ENCODE measurements at regions not wholly inside any gene's neighbourhood (a gene's known extent, or its start where the extent isn't known, plus 50 kb on each side); places are given as distances from the start of the nearest gene placed in this dataset.

DNA sequence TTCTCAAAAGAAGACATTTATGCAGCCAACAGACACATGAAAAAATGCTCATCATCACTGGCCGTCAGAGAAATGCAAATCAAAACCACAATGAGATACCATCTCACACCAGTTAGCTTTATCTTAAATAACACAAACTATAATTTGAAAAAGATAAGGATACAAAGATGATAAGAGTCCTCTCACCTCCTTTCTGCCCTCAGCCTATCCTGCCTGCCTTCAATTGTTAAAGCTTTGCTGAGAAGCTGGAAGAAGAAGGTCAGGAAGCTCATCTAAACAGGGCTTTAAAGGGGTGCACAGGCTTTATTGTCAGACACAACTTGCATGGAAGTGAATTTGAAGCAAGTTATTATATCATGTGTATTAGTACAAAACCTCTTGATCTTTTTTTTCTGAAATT lies 676.3 kb upstream of the GOT2 start:
- ChIA-PET CTCF (no interaction called here), POLR2A (no interaction called here)
- H3K9me3 ChIP-seq: no peaks in the 10 kb centered on the region
- H3K4me2 ChIP-seq: no peak overlapping the region
- 10% methylated on average over 1 of the region's 1 CpG for WGBS (ENCODE audit: low lambda C conversion rate)
- H3K4me3 ChIP-seq (ENCODE audit: low read depth in 2 of 2, low read length in 1 of 2): no peak overlapping the region
- no peaks in the 10 kb centered on the region for H4K20me1 ChIP-seq (ENCODE audit: insufficient read depth)
- no peak overlapping the region for H3K9ac ChIP-seq
- no peaks in the 10 kb centered on the region for H3K36me3 ChIP-seq (replicated peaks in 1 of 2; ENCODE audit: control insufficient read depth in 1 of 2, insufficient read depth in 2 of 2, low read length in 1 of 2)
- no peaks in the 10 kb centered on the region for H3K9me2 ChIP-seq
- H3F3A ChIP-seq (replicated peaks; ENCODE audit: insufficient read depth): no peaks in the 10 kb centered on the region
- no peak overlapping the region for H2AFZ ChIP-seq (ENCODE audit: low read depth)
- DNase-seq: no peak
- H3K27me3 ChIP-seq (ENCODE audit: insufficient read depth): no peaks in the 10 kb centered on the region
- no peak for TF ChIP-seq EP300 (IDR thresholded peaks at IDR 0.05; ENCODE audit: borderline replicate concordance in 1 of 2, low read depth in 1 of 2, low read length in 1 of 2)
- no peak for TF ChIP-seq RFX5 (IDR thresholded peaks at IDR 0.05; ENCODE audit: low read length)
- TF ChIP-seq MXI1 (IDR thresholded peaks at IDR 0.05; ENCODE audit: low read depth, low read length): no peak
- TF ChIP-seq, protein P1, sequence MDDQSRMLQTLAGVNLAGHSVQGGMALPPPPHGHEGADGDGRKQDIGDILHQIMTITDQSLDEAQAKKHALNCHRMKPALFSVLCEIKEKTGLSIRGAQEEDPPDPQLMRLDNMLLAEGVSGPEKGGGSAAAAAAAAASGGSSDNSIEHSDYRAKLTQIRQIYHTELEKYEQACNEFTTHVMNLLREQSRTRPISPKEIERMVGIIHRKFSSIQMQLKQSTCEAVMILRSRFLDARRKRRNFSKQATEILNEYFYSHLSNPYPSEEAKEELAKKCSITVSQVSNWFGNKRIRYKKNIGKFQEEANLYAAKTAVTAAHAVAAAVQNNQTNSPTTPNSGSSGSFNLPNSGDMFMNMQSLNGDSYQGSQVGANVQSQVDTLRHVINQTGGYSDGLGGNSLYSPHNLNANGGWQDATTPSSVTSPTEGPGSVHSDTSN (IDR thresholded peaks at IDR 0.05): no peak
- TF ChIP-seq RXRA (IDR thresholded peaks at IDR 0.05; ENCODE audit: borderline replicate concordance, low read depth): no peak
- TF ChIP-seq NFIC (IDR thresholded peaks at IDR 0.05; ENCODE audit: borderline replicate concordance): no peak
- TF ChIP-seq TEAD4 (IDR thresholded peaks at IDR 0.05; ENCODE audit: borderline replicate concordance, insufficient read depth): no peak
- TF ChIP-seq RAD21 (IDR thresholded peaks at IDR 0.05; ENCODE audit: low read length): no peak
- TF ChIP-seq, protein P2, sequence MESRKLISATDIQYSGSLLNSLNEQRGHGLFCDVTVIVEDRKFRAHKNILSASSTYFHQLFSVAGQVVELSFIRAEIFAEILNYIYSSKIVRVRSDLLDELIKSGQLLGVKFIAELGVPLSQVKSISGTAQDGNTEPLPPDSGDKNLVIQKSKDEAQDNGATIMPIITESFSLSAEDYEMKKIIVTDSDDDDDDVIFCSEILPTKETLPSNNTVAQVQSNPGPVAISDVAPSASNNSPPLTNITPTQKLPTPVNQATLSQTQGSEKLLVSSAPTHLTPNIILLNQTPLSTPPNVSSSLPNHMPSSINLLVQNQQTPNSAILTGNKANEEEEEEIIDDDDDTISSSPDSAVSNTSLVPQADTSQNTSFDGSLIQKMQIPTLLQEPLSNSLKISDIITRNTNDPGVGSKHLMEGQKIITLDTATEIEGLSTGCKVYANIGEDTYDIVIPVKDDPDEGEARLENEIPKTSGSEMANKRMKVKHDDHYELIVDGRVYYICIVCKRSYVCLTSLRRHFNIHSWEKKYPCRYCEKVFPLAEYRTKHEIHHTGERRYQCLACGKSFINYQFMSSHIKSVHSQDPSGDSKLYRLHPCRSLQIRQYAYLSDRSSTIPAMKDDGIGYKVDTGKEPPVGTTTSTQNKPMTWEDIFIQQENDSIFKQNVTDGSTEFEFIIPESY (IDR thresholded peaks at IDR 0.05; ENCODE audit: borderline replicate concordance, low read depth): no peak
- TF ChIP-seq MEF2A (IDR thresholded peaks at IDR 0.05; ENCODE audit: borderline replicate concordance, low read depth): no peak
- no peak for TF ChIP-seq GABPA (IDR thresholded peaks at IDR 0.05; ENCODE audit: low read depth)
- TF ChIP-seq, protein P3, sequence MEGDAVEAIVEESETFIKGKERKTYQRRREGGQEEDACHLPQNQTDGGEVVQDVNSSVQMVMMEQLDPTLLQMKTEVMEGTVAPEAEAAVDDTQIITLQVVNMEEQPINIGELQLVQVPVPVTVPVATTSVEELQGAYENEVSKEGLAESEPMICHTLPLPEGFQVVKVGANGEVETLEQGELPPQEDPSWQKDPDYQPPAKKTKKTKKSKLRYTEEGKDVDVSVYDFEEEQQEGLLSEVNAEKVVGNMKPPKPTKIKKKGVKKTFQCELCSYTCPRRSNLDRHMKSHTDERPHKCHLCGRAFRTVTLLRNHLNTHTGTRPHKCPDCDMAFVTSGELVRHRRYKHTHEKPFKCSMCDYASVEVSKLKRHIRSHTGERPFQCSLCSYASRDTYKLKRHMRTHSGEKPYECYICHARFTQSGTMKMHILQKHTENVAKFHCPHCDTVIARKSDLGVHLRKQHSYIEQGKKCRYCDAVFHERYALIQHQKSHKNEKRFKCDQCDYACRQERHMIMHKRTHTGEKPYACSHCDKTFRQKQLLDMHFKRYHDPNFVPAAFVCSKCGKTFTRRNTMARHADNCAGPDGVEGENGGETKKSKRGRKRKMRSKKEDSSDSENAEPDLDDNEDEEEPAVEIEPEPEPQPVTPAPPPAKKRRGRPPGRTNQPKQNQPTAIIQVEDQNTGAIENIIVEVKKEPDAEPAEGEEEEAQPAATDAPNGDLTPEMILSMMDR (IDR thresholded peaks at IDR 0.05): no peak
- no peak for TF ChIP-seq SMC3 (IDR thresholded peaks at IDR 0.05; ENCODE audit: low read depth, low read length)
- no peaks in the 10 kb centered on the region for H3K79me2 ChIP-seq (ENCODE audit: insufficient read depth)
- H3K27ac ChIP-seq (ENCODE audit: low read depth in 2 of 2, low read length in 1 of 2): no peak overlapping the region
- H3K4me1 ChIP-seq (ENCODE audit: control insufficient read depth in 1 of 2, insufficient read depth in 2 of 2, low read depth in 1 of 2, low read length in 1 of 2): no peaks in the 10 kb centered on the region

DNA sequence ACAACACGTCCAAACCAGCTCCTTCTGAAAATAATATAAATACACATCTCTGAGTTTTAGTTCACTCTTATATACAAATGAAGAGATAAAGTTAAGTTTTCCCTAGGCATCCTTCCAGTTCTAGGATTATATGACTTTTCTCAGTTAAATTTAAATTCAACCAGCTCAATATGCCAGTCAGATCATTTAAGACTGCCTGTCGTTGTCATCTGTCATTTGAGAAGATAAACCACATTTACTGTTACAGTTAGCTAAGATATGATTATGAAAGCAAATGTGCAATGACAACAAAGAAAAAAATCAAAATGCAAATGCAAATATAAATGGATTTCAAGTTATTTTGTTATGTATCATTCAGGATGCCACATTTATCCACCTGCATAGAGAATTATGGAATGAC lies 671.7 kb upstream of the GOT2 start:
- no peaks in the 10 kb centered on the region for H4K20me1 ChIP-seq (ENCODE audit: insufficient read depth)
- H3K4me3 ChIP-seq (ENCODE audit: low read depth in 2 of 2, low read length in 1 of 2): no peak overlapping the region
- no peaks in the 10 kb centered on the region for H3K4me1 ChIP-seq (ENCODE audit: control insufficient read depth in 1 of 2, insufficient read depth in 2 of 2, low read depth in 1 of 2, low read length in 1 of 2)
- no peak overlapping the region for H3K9ac ChIP-seq
- H3K4me2 ChIP-seq: no peak overlapping the region
- ChIA-PET POLR2A (no interaction called here), CTCF (interaction anchor here (0.6 kb wide), 1 partner anchor 14 kb away, joined by 4 read pairs; no protein-coding TSS in a partner anchor)
- WGBS (ENCODE audit: low lambda C conversion rate): 29% methylated on average over 2 of the region's 2 CpGs
- H3K27ac ChIP-seq (ENCODE audit: low read depth in 2 of 2, low read length in 1 of 2): no peak overlapping the region
- no peaks in the 10 kb centered on the region for H3F3A ChIP-seq (replicated peaks; ENCODE audit: insufficient read depth)
- H3K9me3 ChIP-seq: no peaks in the 10 kb centered on the region
- no peak overlapping the region for H2AFZ ChIP-seq (ENCODE audit: low read depth)
- no peaks in the 10 kb centered on the region for H3K79me2 ChIP-seq (ENCODE audit: insufficient read depth)
- H3K27me3 ChIP-seq (ENCODE audit: insufficient read depth): no peaks in the 10 kb centered on the region
- no peaks in the 10 kb centered on the region for H3K9me2 ChIP-seq
- DNase-seq: no peak
- no peaks in the 10 kb centered on the region for H3K36me3 ChIP-seq (replicated peaks in 1 of 2; ENCODE audit: control insufficient read depth in 1 of 2, insufficient read depth in 2 of 2, low read length in 1 of 2)
- TF ChIP-seq RFX5 (IDR thresholded peaks at IDR 0.05; ENCODE audit: low read length) (no peak), MXI1 (IDR thresholded peaks at IDR 0.05; ENCODE audit: low read depth, low read length) (no peak), ELF1 (IDR thresholded peaks at IDR 0.05) (no peak), POLR2AphosphoS5 (IDR thresholded peaks at IDR 0.05; ENCODE audit: low read depth, low read length) (no peak), EP300 (IDR thresholded peaks at IDR 0.05; ENCODE audit: borderline replicate concordance in 1 of 2, low read depth in 1 of 2, low read length in 1 of 2) (no peak), FOXJ3 (CRISPR knock-in tag; IDR thresholded peaks at IDR 0.05) (no peak), SIN3A (IDR thresholded peaks at IDR 0.05; ENCODE audit: borderline replicate concordance, low read depth, low read length) (no peak)
- TF ChIP-seq, protein P4, sequence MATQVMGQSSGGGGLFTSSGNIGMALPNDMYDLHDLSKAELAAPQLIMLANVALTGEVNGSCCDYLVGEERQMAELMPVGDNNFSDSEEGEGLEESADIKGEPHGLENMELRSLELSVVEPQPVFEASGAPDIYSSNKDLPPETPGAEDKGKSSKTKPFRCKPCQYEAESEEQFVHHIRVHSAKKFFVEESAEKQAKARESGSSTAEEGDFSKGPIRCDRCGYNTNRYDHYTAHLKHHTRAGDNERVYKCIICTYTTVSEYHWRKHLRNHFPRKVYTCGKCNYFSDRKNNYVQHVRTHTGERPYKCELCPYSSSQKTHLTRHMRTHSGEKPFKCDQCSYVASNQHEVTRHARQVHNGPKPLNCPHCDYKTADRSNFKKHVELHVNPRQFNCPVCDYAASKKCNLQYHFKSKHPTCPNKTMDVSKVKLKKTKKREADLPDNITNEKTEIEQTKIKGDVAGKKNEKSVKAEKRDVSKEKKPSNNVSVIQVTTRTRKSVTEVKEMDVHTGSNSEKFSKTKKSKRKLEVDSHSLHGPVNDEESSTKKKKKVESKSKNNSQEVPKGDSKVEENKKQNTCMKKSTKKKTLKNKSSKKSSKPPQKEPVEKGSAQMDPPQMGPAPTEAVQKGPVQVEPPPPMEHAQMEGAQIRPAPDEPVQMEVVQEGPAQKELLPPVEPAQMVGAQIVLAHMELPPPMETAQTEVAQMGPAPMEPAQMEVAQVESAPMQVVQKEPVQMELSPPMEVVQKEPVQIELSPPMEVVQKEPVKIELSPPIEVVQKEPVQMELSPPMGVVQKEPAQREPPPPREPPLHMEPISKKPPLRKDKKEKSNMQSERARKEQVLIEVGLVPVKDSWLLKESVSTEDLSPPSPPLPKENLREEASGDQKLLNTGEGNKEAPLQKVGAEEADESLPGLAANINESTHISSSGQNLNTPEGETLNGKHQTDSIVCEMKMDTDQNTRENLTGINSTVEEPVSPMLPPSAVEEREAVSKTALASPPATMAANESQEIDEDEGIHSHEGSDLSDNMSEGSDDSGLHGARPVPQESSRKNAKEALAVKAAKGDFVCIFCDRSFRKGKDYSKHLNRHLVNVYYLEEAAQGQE (IDR thresholded peaks at IDR 0.05; ENCODE audit: low read depth, low read length): no peak
- TF ChIP-seq, protein P2 (IDR thresholded peaks at IDR 0.05; ENCODE audit: borderline replicate concordance, low read depth): no peak

Measured in SK-N-SH (cell line).